GM20000 (cell line): ENCODE measurements at regions not wholly inside any gene's neighbourhood (a gene's known extent, or its start where the extent isn't known, plus 50 kb on each side); places are given as distances from the start of the nearest gene placed in this dataset.
A peak's percentile ranks its signal among the peaks of the same experiment; 100 is the strongest.

ENCODE experiments used
- DNase-seq: peaks from one replicate; pipeline ENCODE4 v3.0.0; 2012; ENCODE audit warnings: low spot score
- TF ChIP-seq, protein P1 (sequence below): IDR thresholded peaks from 2 replicates; pipeline ENCODE4 v1.5.1; 2012; ENCODE audit warnings: mild to moderate bottlenecking, control low read depth; ENCODE audit errors: extremely low read depth, missing control alignments

DNA sequence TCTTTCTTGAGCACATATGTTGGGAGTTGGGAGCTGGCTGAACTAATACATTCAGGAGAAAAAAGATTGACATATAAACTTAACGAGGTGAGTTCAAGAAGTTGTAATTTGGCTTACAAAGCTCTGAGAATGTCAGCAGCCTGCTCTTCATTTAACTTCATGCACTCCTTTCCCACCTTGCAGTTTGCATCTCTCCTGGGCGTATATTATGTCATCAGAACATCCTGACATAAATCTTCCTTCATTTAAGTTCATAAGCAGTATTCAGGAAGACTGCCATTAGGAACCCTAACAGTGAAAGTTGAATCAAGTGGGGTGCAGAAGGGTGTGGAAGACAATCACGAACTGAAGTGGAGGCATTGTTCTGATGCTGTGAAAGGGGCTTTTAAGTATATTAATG, 288.1 kb downstream of the ARPP21 start:
- TF ChIP-seq, protein P1, sequence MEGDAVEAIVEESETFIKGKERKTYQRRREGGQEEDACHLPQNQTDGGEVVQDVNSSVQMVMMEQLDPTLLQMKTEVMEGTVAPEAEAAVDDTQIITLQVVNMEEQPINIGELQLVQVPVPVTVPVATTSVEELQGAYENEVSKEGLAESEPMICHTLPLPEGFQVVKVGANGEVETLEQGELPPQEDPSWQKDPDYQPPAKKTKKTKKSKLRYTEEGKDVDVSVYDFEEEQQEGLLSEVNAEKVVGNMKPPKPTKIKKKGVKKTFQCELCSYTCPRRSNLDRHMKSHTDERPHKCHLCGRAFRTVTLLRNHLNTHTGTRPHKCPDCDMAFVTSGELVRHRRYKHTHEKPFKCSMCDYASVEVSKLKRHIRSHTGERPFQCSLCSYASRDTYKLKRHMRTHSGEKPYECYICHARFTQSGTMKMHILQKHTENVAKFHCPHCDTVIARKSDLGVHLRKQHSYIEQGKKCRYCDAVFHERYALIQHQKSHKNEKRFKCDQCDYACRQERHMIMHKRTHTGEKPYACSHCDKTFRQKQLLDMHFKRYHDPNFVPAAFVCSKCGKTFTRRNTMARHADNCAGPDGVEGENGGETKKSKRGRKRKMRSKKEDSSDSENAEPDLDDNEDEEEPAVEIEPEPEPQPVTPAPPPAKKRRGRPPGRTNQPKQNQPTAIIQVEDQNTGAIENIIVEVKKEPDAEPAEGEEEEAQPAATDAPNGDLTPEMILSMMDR, result no peak

DNA sequence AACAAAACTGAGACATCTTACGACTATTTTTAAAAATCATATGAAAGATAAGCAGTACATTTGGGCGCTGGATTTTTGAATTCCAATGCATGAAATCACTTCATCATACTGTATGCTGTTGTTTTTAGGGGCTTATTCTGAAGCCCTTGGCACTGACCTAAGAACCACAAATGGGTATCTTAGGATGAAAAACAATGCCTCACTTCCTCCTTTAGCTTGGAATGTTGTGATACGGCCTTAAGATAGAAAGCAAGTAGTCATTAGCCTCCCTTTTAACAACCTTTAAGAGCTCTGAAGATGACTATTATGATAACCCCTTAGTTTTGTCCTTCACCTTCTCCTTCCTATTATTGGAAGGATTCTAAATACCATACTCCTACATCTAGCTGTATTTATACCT, 289.8 kb downstream of the ARPP21 start:
- TF ChIP-seq, protein P1, result no peak
- no peak for DNase-seq

More for the DNA sequence above, 288.1 kb downstream of the ARPP21 start:
- no peak for DNase-seq

DNA sequence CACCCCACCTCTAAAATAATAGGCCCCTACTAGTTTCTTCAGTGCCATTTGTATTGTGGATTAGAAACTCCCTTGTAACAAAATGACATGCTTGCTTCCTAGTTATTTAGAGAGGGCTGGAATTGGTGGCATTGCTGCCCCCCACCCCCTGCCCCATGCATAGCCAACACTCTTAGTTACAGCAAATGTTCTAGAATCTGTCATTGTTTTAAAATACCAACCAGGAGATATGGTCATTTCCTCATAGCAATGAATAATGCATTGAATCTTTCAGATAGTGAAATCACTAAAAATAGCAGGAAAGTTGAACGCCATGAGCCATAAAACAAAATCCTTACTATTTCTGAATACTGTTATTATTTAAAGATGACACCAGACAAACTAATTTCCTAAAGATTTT, 292.5 kb downstream of the ARPP21 start:
- TF ChIP-seq, protein P1, result no peak
- no peak for DNase-seq

DNA sequence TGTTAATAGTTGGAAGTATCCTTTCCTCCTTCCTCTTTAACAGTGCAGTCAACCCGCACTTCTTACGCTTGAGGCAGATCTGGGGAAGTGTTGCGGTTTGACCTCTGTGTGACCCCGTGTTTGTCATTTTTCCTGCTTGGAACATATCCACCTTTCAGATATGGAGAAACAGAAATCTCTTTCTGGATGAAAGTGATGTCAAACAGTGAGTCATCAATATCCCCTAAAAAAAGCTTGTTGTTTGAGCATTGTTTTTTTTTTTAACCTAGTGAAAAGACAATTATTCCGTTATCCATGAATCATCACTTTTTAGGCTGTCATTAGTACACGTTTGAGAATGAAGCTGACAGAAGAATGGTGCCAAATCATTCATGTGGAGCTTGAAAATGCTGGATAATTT, 293.7 kb downstream of the ARPP21 start:
- TF ChIP-seq, protein P1, result no peak
- DNase-seq, result no peak

DNA sequence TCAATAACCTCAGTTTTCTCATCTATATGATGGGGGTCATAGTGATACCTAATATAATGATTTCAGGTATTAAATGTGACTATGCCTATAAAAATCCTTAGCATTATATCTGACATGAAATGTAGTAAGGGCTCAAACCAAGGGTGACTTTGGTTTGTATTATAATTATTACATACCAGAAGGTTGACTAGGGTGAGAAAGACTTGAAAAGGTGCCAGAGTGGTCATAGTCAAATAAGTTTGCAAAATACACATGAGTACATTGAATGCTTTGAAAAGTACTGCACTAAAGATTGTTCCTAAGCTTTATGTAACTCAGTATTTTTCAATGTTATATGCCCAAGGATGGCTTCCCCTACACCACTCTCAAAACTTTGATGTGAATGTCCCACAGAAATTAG, 297.2 kb downstream of the ARPP21 start:
- TF ChIP-seq, protein P1, result no peak
- no peak for DNase-seq

DNA sequence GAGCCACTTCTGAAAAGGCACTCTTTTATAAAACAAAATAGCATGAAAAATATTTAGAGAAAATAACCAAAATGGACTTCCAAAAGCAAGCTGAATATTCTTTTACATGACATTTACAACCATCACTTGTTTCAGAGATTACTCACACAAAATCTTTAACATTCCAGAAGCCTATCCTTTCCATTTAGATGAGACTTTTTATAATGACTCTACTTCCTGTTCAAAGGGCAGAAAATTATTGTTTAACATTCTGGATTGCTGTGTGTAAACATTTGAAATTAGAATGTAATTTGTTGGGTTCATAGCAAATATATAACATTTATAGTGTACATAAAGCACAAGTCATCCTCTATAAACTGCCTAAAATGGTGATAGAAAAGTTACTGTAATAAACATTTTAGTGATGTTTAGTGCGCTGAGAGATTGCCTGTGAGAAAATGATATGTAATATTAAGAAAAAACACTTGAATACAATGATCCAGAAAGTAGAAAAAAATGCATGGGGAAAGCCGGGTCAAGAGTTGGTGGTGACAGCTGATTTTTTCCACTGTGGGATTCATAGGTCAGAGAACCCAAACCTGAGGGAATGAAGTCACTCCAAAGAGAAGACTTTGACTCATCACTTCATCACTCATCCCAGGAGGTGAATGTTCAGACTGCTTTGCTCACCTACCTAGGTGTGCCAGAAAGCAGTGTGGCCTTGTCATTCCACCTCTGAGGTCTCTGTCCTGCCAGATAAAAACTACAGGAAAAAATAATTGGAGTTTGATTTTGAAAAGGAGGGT, 305.8 kb downstream of the ARPP21 start:
- DNase-seq, result no peak
- TF ChIP-seq, protein P1, result no peak

DNA sequence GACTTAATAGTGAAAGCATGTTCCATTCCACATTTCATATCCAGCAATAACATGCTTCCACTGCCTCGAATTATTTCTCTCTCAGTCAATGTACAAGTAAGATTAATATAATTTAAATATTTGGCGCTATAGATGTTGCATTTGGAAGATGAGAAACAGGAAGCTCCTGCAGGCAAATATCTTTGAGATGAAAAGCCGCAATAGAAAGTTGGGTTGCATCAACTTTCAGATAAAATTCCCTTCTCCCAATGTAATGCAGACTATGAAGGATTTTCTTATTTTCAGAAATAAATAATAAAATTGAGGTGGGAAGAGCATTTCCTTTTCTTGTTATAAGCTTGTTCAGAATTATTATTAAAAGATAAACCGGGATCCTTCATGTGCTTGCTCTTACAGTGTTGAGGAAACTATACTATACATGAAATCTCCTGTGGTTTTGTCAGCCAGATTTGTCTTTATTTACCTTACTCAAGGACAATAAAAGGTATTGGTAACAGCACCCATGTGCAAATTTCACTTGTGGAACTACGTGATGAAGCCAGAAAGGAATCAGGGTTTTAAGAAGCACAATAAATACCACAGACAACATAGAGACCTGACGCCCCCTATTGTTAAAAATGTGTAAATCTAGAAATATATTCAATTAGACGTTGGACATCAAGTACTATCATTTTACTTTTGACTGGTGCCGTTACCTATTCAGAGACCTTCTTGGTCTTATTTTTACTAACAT, 307.0 kb downstream of the ARPP21 start:
- DNase-seq, result no peak
- TF ChIP-seq, protein P1, result peak; percentile 20
